ENCODE measurements at regions not wholly inside any gene's neighbourhood (a gene's known extent, or its start where the extent isn't known, plus 50 kb on each side); places are given as distances from the start of the nearest gene placed in this dataset.

DNA sequence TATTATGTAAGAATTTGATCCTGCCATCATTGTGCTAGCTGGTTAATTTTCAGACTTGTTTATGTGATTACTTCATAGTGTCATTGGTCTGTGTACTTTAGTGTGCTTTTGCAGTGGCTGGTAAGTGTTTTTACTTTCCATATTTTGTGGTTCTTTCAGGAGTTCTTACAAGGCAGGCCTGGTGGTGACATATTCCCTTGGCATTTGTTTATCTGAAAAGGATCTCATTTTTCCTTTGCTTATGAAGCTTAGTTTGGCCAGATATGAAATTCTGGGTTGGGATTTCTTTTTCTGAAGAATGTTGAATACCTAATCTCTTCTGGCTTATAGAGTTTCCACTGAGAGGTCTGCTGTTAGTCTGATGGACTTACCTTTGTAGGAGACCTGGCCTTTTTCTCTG is 72.8 kb upstream of the MC4R start:
- no peak overlapping the region for H3K4me3 ChIP-seq (ENCODE audit: low read depth, low read length, poor library complexity, severe bottlenecking)
- H3K4me1 ChIP-seq (ENCODE audit: insufficient read depth, low read length, poor library complexity, severe bottlenecking): no peaks in the 10 kb centered on the region
- no TSS peak for BruUV-seq (replicated peaks)
- no peak for DNase-seq (ENCODE audit: low spot score)
- no peaks in the 10 kb centered on the region for H3K9me3 ChIP-seq (ENCODE audit: low read length)
- no peak overlapping the region for H2AFZ ChIP-seq (ENCODE audit: low read length)
- ChIA-PET POLR2A (no interaction called here), CTCF (ENCODE audit: unreplicated experiment) (no interaction called here)
- TF ChIP-seq CTCF (conservative IDR thresholded peaks at IDR 0.05; ENCODE audit: low read length) (no peak), EZH2phosphoT487 (IDR thresholded peaks at IDR 0.05; ENCODE audit: borderline replicate concordance, low read depth, low read length) (no peak)
- H3K4me2 ChIP-seq (ENCODE audit: low read length): no peak overlapping the region
- intact Hi-C loops (cut with micrococcal nuclease; ENCODE audit: unreplicated experiment): no loop called here
- H3K9me2 ChIP-seq (ENCODE audit: insufficient read depth, low read length): no peaks in the 10 kb centered on the region
- H3K36me3 ChIP-seq (ENCODE audit: insufficient read depth, low read length): no peaks in the 10 kb centered on the region
- H3K79me2 ChIP-seq (ENCODE audit: insufficient read depth, low read depth, low read length): no peaks in the 10 kb centered on the region
- H3K27ac ChIP-seq (ENCODE audit: low read depth, low read length, poor library complexity, severe bottlenecking): no peak overlapping the region
- H4K20me1 ChIP-seq (ENCODE audit: insufficient read depth, low read length): no peaks in the 10 kb centered on the region

DNA sequence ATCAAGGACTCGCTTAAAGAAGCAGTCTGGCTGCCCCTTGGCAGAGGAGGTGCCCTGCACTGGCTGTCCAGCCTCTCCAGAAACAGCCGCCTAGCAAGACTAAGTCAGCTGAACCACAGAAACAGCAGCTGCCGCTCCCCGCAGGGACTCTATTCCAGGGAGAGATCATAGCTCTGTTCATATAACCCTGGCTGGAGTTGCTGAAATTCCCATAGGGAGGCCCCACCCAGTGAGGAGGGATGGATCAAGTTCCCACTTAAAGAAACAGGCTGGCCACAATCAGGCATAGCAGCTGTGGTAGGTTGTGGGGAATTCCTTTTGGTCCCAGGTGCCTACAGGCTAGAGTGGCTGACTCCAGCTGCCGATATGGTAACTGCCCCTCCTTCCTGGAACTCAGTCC is 74.2 kb upstream of the MC4R start:
- no peaks in the 10 kb centered on the region for H3K4me1 ChIP-seq (ENCODE audit: insufficient read depth, low read length, poor library complexity, severe bottlenecking)
- H3K9me3 ChIP-seq (ENCODE audit: low read length): no peaks in the 10 kb centered on the region
- POLR2A ChIA-PET: no interaction called here
- no peak overlapping the region for H3K27ac ChIP-seq (ENCODE audit: low read depth, low read length, poor library complexity, severe bottlenecking)
- no peak overlapping the region for H2AFZ ChIP-seq (ENCODE audit: low read length)
- H3K4me3 ChIP-seq (ENCODE audit: low read depth, low read length, poor library complexity, severe bottlenecking): no peak overlapping the region
- H3K9me2 ChIP-seq (ENCODE audit: insufficient read depth, low read length): no peaks in the 10 kb centered on the region
- no TSS peak for BruUV-seq (replicated peaks)
- no peaks in the 10 kb centered on the region for H3K36me3 ChIP-seq (ENCODE audit: insufficient read depth, low read length)
- H3K4me2 ChIP-seq (ENCODE audit: low read length): no peak overlapping the region
- TF ChIP-seq EZH2phosphoT487 (IDR thresholded peaks at IDR 0.05; ENCODE audit: borderline replicate concordance, low read depth, low read length) (no peak), CTCF (conservative IDR thresholded peaks at IDR 0.05; ENCODE audit: low read length) (no peak)
- H4K20me1 ChIP-seq (ENCODE audit: insufficient read depth, low read length): no peaks in the 10 kb centered on the region
- CTCF ChIA-PET (ENCODE audit: unreplicated experiment): no interaction called here
- no peaks in the 10 kb centered on the region for H3K79me2 ChIP-seq (ENCODE audit: insufficient read depth, low read depth, low read length)
- DNase-seq (ENCODE audit: low spot score): no peak
- intact Hi-C loops (cut with micrococcal nuclease; ENCODE audit: unreplicated experiment): no loop called here

DNA sequence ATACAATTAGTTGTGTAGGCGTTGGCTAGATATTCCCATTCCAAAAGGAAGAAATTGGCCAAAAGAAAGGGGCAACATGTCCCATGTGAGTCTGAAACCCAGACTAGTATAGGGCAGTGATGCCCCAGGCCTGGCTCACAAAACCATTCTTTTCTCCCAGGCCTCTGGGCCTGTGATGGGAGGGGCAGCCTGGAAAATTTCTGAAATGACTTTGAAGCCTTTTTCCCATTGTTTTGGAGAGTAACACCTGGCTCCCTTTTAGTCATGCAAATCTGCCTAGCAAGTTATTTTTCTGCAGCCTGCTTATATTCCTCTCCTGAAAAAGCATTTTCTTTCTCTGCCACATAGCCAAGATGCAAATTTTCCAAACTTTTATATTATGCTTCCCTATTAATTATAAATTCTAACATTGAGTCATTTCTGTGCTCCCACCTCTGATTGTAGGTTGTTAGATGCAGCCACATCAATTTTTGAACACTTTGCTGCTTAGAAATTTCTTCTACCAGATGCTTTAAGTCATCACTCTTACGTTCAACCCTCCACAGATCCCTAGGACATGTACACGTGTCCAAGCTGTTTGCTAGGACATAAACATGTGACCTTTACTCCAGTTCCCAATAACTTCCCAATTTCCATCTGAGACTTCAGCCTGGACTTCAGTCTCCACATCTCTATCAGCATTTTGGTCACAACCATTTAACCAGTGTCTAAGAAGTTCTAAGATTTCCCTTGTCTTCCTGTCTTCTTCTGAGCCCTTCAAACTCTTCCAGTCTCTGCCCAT is 76.1 kb upstream of the MC4R start:
- BruUV-seq (replicated peaks): no TSS peak
- Histone ChIP-seq H2AFZ (ENCODE audit: low read length) (no peak overlapping the region), H3K9me3 (ENCODE audit: low read length) (no peaks in the 10 kb centered on the region), H3K27ac (ENCODE audit: low read depth, low read length, poor library complexity, severe bottlenecking) (no peak overlapping the region), H4K20me1 (ENCODE audit: insufficient read depth, low read length) (no peaks in the 10 kb centered on the region), H3K4me3 (ENCODE audit: low read depth, low read length, poor library complexity, severe bottlenecking) (no peak overlapping the region), H3K9me2 (ENCODE audit: insufficient read depth, low read length) (no peaks in the 10 kb centered on the region), H3K4me1 (ENCODE audit: insufficient read depth, low read length, poor library complexity, severe bottlenecking) (no peaks in the 10 kb centered on the region), H3K4me2 (ENCODE audit: low read length) (no peak overlapping the region), H3K36me3 (ENCODE audit: insufficient read depth, low read length) (no peaks in the 10 kb centered on the region), H3K79me2 (ENCODE audit: insufficient read depth, low read depth, low read length) (no peaks in the 10 kb centered on the region)
- TF ChIP-seq EZH2phosphoT487 (IDR thresholded peaks at IDR 0.05; ENCODE audit: borderline replicate concordance, low read depth, low read length) (no peak), CTCF (conservative IDR thresholded peaks at IDR 0.05; ENCODE audit: low read length) (no peak)
- ChIA-PET CTCF (ENCODE audit: unreplicated experiment) (no interaction called here), POLR2A (interaction anchor here (0.6 kb wide), 1 partner anchor 29 kb away, joined by 3 read pairs; no protein-coding TSS in a partner anchor)
- no peak for DNase-seq (ENCODE audit: low spot score)
- intact Hi-C loops (cut with micrococcal nuclease; ENCODE audit: unreplicated experiment): no loop called here

All from OCI-LY7 (cell line).